ENCODE measurements at regions not wholly inside any gene's neighbourhood (a gene's known extent, or its start where the extent isn't known, plus 50 kb on each side); places are given as distances from the start of the nearest gene placed in this dataset.

GRCh38 chr16:26736084-26736483, 330.6 kb upstream of the C16orf82 start:
- H3K27ac ChIP-seq: no peak overlapping the region
- H3K79me2 ChIP-seq (ENCODE audit: insufficient read depth): no peaks in the 10 kb centered on the region
- in situ Hi-C loops (cut with MboI): no loop called here
- DNase-seq: no peak
- no peaks in the 10 kb centered on the region for H3K4me1 ChIP-seq (ENCODE audit: insufficient read depth)
- H3K9me2 ChIP-seq (ENCODE audit: insufficient read depth): no peaks in the 10 kb centered on the region
- no peak overlapping the region for H3K4me2 ChIP-seq (ENCODE audit: unreplicated experiment)
- H3K27me3 ChIP-seq (replicated peaks; ENCODE audit: insufficient read depth): no peaks in the 10 kb centered on the region
- 51 to 54% methylated on average over 4 of the region's 4 CpGs for WGBS, 2 experiments (ENCODE audit: low coverage in 1 of 2, low lambda C conversion rate in 2 of 2, missing lambda C conversion rate in 2 of 2)
- H3F3A ChIP-seq (ENCODE audit: insufficient read depth): no peaks in the 10 kb centered on the region
- TF ChIP-seq EZH2phosphoT487 (IDR thresholded peaks at IDR 0.05; ENCODE audit: insufficient read depth, low read depth): no peak
- TF ChIP-seq EZH2 (IDR thresholded peaks at IDR 0.05; ENCODE audit: insufficient read depth, poor library complexity, severe bottlenecking): no peak
- no peaks in the 10 kb centered on the region for H3K9me3 ChIP-seq (ENCODE audit: low read depth)
- no peaks in the 10 kb centered on the region for H3K36me3 ChIP-seq (ENCODE audit: low read depth)
- no peak overlapping the region for H3K9ac ChIP-seq
- H3K4me3 ChIP-seq: no peak overlapping the region
- H2AFZ ChIP-seq: no peak overlapping the region
- H4K20me1 ChIP-seq (ENCODE audit: insufficient read depth): no peaks in the 10 kb centered on the region

- no peaks in the 10 kb centered on the region for H3K9me3 ChIP-seq (ENCODE audit: low read depth)
- no peaks in the 10 kb centered on the region for H3K9me2 ChIP-seq (ENCODE audit: insufficient read depth)
- no peak overlapping the region for H3K4me2 ChIP-seq (ENCODE audit: unreplicated experiment)
- in situ Hi-C loops (cut with MboI): no loop called here
- no peaks in the 10 kb centered on the region for H3K36me3 ChIP-seq (ENCODE audit: low read depth)
- no peak for DNase-seq
- H3K27ac ChIP-seq: no peak overlapping the region
- WGBS, 2 experiments (ENCODE audit: low coverage in 1 of 2, low lambda C conversion rate in 2 of 2, missing lambda C conversion rate in 2 of 2): 41 to 43% methylated on average over 2 of the region's 2 CpGs
- H3K4me1 ChIP-seq (ENCODE audit: insufficient read depth): no peaks in the 10 kb centered on the region
- no peak overlapping the region for H3K9ac ChIP-seq
- no peaks in the 10 kb centered on the region for H4K20me1 ChIP-seq (ENCODE audit: insufficient read depth)
- TF ChIP-seq EZH2 (IDR thresholded peaks at IDR 0.05; ENCODE audit: insufficient read depth, poor library complexity, severe bottlenecking) (no peak), EZH2phosphoT487 (IDR thresholded peaks at IDR 0.05; ENCODE audit: insufficient read depth, low read depth) (no peak)
- H3K4me3 ChIP-seq: no peak overlapping the region
- no peaks in the 10 kb centered on the region for H3K79me2 ChIP-seq (ENCODE audit: insufficient read depth)
- no peak overlapping the region for H2AFZ ChIP-seq
- H3K27me3 ChIP-seq (replicated peaks; ENCODE audit: insufficient read depth): no peaks in the 10 kb centered on the region
- no peaks in the 10 kb centered on the region for H3F3A ChIP-seq (ENCODE audit: insufficient read depth)
Observed at GRCh38 chr16:26740771-26741170, 326.0 kb upstream of the C16orf82 start.

GRCh38 chr16:26742040-26742439, 324.7 kb upstream of the C16orf82 start:
- Histone ChIP-seq H3F3A (ENCODE audit: insufficient read depth) (no peaks in the 10 kb centered on the region), H3K79me2 (ENCODE audit: insufficient read depth) (no peaks in the 10 kb centered on the region), H3K4me2 (ENCODE audit: unreplicated experiment) (no peak overlapping the region), H3K9me3 (ENCODE audit: low read depth) (no peaks in the 10 kb centered on the region), H3K27me3 (replicated peaks; ENCODE audit: insufficient read depth) (no peaks in the 10 kb centered on the region), H3K4me3 (no peak overlapping the region), H3K9ac (no peak overlapping the region), H3K4me1 (ENCODE audit: insufficient read depth) (no peaks in the 10 kb centered on the region), H3K27ac (no peak overlapping the region), H2AFZ (no peak overlapping the region), H3K9me2 (ENCODE audit: insufficient read depth) (no peaks in the 10 kb centered on the region), H3K36me3 (ENCODE audit: low read depth) (no peaks in the 10 kb centered on the region), H4K20me1 (ENCODE audit: insufficient read depth) (no peaks in the 10 kb centered on the region)
- DNase-seq: no peak
- TF ChIP-seq EZH2phosphoT487 (IDR thresholded peaks at IDR 0.05; ENCODE audit: insufficient read depth, low read depth): no peak
- no peak for TF ChIP-seq EZH2 (IDR thresholded peaks at IDR 0.05; ENCODE audit: insufficient read depth, poor library complexity, severe bottlenecking)
- in situ Hi-C loops (cut with MboI): no loop called here
- 16 to 18% methylated on average over 2 of the region's 2 CpGs for WGBS, 2 experiments (ENCODE audit: low coverage in 1 of 2, low lambda C conversion rate in 2 of 2, missing lambda C conversion rate in 2 of 2)

GRCh38 chr16:26744430-26744829, 322.3 kb upstream of the C16orf82 start:
- H3K9me2 ChIP-seq (ENCODE audit: insufficient read depth): no peaks in the 10 kb centered on the region
- 40 to 41% methylated on average over 5 of the region's 5 CpGs for WGBS, 2 experiments (ENCODE audit: low coverage in 1 of 2, low lambda C conversion rate in 2 of 2, missing lambda C conversion rate in 2 of 2)
- no peak overlapping the region for H2AFZ ChIP-seq
- H4K20me1 ChIP-seq (ENCODE audit: insufficient read depth): no peaks in the 10 kb centered on the region
- no peak for DNase-seq
- H3F3A ChIP-seq (ENCODE audit: insufficient read depth): no peaks in the 10 kb centered on the region
- no peaks in the 10 kb centered on the region for H3K27me3 ChIP-seq (replicated peaks; ENCODE audit: insufficient read depth)
- H3K4me1 ChIP-seq (ENCODE audit: insufficient read depth): no peaks in the 10 kb centered on the region
- no peak overlapping the region for H3K27ac ChIP-seq
- H3K9ac ChIP-seq: no peak overlapping the region
- H3K79me2 ChIP-seq (ENCODE audit: insufficient read depth): no peaks in the 10 kb centered on the region
- H3K4me3 ChIP-seq: no peak overlapping the region
- in situ Hi-C loops (cut with MboI): no loop called here
- no peak overlapping the region for H3K4me2 ChIP-seq (ENCODE audit: unreplicated experiment)
- no peaks in the 10 kb centered on the region for H3K36me3 ChIP-seq (ENCODE audit: low read depth)
- no peaks in the 10 kb centered on the region for H3K9me3 ChIP-seq (ENCODE audit: low read depth)
- TF ChIP-seq EZH2phosphoT487 (IDR thresholded peaks at IDR 0.05; ENCODE audit: insufficient read depth, low read depth) (no peak), EZH2 (IDR thresholded peaks at IDR 0.05; ENCODE audit: insufficient read depth, poor library complexity, severe bottlenecking) (no peak)

- no peaks in the 10 kb centered on the region for H3F3A ChIP-seq (ENCODE audit: insufficient read depth)
Observed at GRCh38 chr16:26747760-26748159, 319.0 kb upstream of the C16orf82 start.

More at GRCh38 chr16:26747760-26748159, 319.0 kb upstream of the C16orf82 start:
- H3K9ac ChIP-seq: no peak overlapping the region
- 26 to 34% methylated on average over 4 of the region's 4 CpGs for WGBS, 2 experiments (ENCODE audit: low coverage in 1 of 2, low lambda C conversion rate in 2 of 2, missing lambda C conversion rate in 2 of 2)
- H3K79me2 ChIP-seq (ENCODE audit: insufficient read depth): no peaks in the 10 kb centered on the region
- in situ Hi-C loops (cut with MboI): no loop called here
- no peaks in the 10 kb centered on the region for H3K27me3 ChIP-seq (replicated peaks; ENCODE audit: insufficient read depth)
- H3K9me3 ChIP-seq (ENCODE audit: low read depth): no peaks in the 10 kb centered on the region
- H3K9me2 ChIP-seq (ENCODE audit: insufficient read depth): no peaks in the 10 kb centered on the region
- H3K4me1 ChIP-seq (ENCODE audit: insufficient read depth): no peaks in the 10 kb centered on the region
- no peak overlapping the region for H3K4me2 ChIP-seq (ENCODE audit: unreplicated experiment)
- H2AFZ ChIP-seq: no peak overlapping the region
- DNase-seq: no peak
- no peaks in the 10 kb centered on the region for H3K36me3 ChIP-seq (ENCODE audit: low read depth)
- TF ChIP-seq EZH2phosphoT487 (IDR thresholded peaks at IDR 0.05; ENCODE audit: insufficient read depth, low read depth) (no peak), EZH2 (IDR thresholded peaks at IDR 0.05; ENCODE audit: insufficient read depth, poor library complexity, severe bottlenecking) (no peak)
- no peak overlapping the region for H3K4me3 ChIP-seq
- no peak overlapping the region for H3K27ac ChIP-seq
- no peaks in the 10 kb centered on the region for H4K20me1 ChIP-seq (ENCODE audit: insufficient read depth)
